ENCODE measurements at regions not wholly inside any gene's neighbourhood (a gene's known extent, or its start where the extent isn't known, plus 50 kb on each side); places are given as distances from the start of the nearest gene placed in this dataset.

DNA sequence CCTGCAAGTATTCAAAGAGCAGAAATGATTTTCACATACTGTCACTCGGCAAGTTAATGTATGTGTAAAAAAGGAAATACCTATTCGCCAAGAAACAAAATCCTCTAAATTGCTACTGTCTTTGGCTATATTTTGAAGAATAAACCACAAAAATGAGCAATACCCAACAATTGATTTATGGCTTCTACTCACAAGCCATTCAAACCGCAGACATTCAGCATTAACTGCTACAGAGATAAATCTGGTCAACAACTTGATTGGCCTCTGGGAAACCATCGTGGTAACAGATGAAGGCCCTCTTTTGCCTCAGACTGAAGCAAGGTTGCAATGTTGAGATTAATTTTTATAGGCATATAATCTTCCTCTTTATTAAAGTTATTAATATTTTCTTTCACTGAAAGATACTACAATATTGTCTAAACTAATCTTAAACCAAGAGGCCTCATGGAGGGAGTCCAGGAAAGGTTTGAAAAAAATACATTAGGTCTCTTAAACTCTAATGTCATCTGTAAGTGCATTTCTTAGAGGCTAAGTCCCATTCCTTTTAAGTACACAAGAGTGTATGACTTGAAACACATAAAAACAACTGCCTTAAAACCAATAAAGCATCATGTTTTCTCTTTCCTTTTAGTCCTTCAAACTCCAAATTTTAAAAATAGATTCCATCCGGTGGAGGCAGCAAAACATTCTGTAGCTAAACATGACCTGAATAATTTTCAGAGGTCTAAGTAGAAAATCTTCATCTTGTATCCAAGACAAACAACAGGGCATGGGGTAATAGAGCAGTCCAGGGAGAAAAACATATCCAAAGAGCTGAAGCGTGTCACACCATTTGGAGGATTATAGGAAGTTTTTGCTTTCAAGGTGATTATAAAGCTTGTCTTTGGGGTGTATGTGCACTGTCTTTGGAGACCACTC lies 162.4 kb upstream of the TGFBR2 start:
- ATAC-seq (ENCODE audit: insufficient number of reproducible peaks, low FRiP score, low read depth): peak; percentile 46
- peak; percentile 33 for TF ChIP-seq CTCF (IDR thresholded peaks at IDR 0.05)
- DNase-seq (ENCODE audit: low spot score): no peak
- H3K9me3 ChIP-seq: no peaks in the 10 kb centered on the region
- H3K4me1 ChIP-seq (ENCODE audit: control insufficient read depth in 1 of 2, low read depth in 2 of 2): peaks cover 32 to 60% of the 10 kb centered on the region in 2 donors
- peak overlapping the region; percentile 68 to 77 for H3K27ac ChIP-seq
- no peaks in the 10 kb centered on the region for H3K27me3 ChIP-seq (replicated peaks; ENCODE audit: insufficient read depth)
- no peak overlapping the region for H3K4me3 ChIP-seq
- H3K36me3 ChIP-seq: no peaks in the 10 kb centered on the region

DNA sequence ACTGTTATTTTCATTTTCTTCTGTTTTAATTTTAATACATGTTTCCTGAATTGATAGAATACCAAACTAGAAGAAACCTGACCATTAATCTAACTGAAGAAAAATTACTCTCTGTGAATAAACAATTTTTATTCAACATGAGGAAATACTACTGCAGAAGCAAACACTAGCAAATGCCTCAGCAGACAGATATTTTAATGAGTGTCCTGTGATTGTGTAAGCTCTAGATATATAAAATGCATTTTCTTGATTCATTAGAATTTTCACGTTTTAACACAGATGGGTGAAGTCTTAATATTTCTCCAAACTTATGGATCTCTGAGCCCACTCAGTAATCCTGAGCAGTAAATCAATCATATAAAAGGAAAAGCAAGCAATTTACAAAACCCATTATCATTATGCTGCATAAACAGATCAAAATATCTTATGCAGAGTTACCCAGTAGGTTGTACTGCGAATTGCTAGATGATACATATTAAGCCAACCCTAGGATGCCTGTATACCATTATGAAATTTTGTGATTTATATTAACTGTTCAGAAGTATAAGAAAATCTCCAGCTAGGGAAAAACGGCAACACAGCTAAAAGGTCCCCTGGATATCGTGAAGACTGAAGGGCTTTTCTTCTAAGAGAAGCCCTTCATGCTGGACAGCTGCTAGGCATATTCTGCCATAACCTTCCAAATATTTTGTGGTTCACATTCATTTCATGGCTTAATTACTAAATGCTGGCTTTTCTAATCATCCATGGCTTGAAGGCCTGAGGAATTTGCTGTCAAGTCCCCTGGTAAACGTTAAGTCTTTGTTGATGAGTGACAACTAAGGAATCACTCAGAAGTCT lies 157.7 kb upstream of the TGFBR2 start:
- H3K27me3 ChIP-seq (replicated peaks; ENCODE audit: insufficient read depth): no peaks in the 10 kb centered on the region
- ATAC-seq (ENCODE audit: insufficient number of reproducible peaks, low FRiP score, low read depth) (no peak), DNase-seq (ENCODE audit: low spot score) (no peak)
- H3K9me3 ChIP-seq: no peaks in the 10 kb centered on the region
- no peak for TF ChIP-seq CTCF (IDR thresholded peaks at IDR 0.05)
- H3K27ac ChIP-seq: no peak overlapping the region
- H3K4me3 ChIP-seq: no peak overlapping the region
- peaks cover 11 to 16% of the 10 kb centered on the region in 2 donors for H3K4me1 ChIP-seq (ENCODE audit: control insufficient read depth in 1 of 2, low read depth in 2 of 2)
- H3K36me3 ChIP-seq: no peaks in the 10 kb centered on the region

- Histone ChIP-seq H3K4me1 (ENCODE audit: control insufficient read depth in 1 of 2, low read depth in 2 of 2) (peaks cover 6 to 10% of the 10 kb centered on the region in 2 donors), H3K27ac (no peak overlapping the region), H3K4me3 (no peak overlapping the region), H3K36me3 (no peaks in the 10 kb centered on the region), H3K27me3 (replicated peaks; ENCODE audit: insufficient read depth) (no peaks in the 10 kb centered on the region), H3K9me3 (no peaks in the 10 kb centered on the region)
- DNase-seq (ENCODE audit: low spot score) (no peak), ATAC-seq (ENCODE audit: insufficient number of reproducible peaks, low FRiP score, low read depth) (no peak)
- no peak for TF ChIP-seq CTCF (IDR thresholded peaks at IDR 0.05)
These were observed 157.1 kb upstream of the TGFBR2 start for GRCh38 chr3:30449290-30449632.

GRCh38 chr3:30452446-30452845 lies 154.0 kb upstream of the TGFBR2 start:
- ATAC-seq (ENCODE audit: insufficient number of reproducible peaks, low FRiP score, low read depth) (no peak), DNase-seq (ENCODE audit: low spot score) (no peak)
- no peak overlapping the region for H3K27ac ChIP-seq
- no peaks in the 10 kb centered on the region for H3K36me3 ChIP-seq
- peaks cover 14 to 21% of the 10 kb centered on the region in 2 donors for H3K4me1 ChIP-seq (ENCODE audit: control insufficient read depth in 1 of 2, low read depth in 2 of 2)
- H3K4me3 ChIP-seq: no peak overlapping the region
- no peaks in the 10 kb centered on the region for H3K9me3 ChIP-seq
- no peaks in the 10 kb centered on the region for H3K27me3 ChIP-seq (replicated peaks; ENCODE audit: insufficient read depth)
- no peak for TF ChIP-seq CTCF (IDR thresholded peaks at IDR 0.05)

- H3K27ac ChIP-seq: no peak overlapping the region
These were observed 152.9 kb upstream of the TGFBR2 start for GRCh38 chr3:30453360-30454039.

More at GRCh38 chr3:30453360-30454039, 152.9 kb upstream of the TGFBR2 start:
- Histone ChIP-seq H3K9me3 (no peaks in the 10 kb centered on the region), H3K4me1 (ENCODE audit: control insufficient read depth in 1 of 2, low read depth in 2 of 2) (peaks cover 14 to 21% of the 10 kb centered on the region in 2 donors), H3K27me3 (replicated peaks; ENCODE audit: insufficient read depth) (no peaks in the 10 kb centered on the region), H3K36me3 (no peaks in the 10 kb centered on the region), H3K4me3 (no peak overlapping the region)
- no peak for TF ChIP-seq CTCF (IDR thresholded peaks at IDR 0.05)
- no peak for DNase-seq (ENCODE audit: low spot score)
- no peak for ATAC-seq (ENCODE audit: insufficient number of reproducible peaks, low FRiP score, low read depth)

Data from thoracic aorta (tissue), 2 donors.